ENCODE measurements at regions not wholly inside any gene's neighbourhood (a gene's known extent, or its start where the extent isn't known, plus 50 kb on each side); places are given as distances from the start of the nearest gene placed in this dataset.
"Not testable (repeated sequence)": the region's sequence is repeated elsewhere in the genome, so short reads cannot be mapped to it uniquely, and the experiment has no call there.

GRCh38 chr12:89067421-89068187 lies 284.7 kb downstream of the DUSP6 start:
- Histone ChIP-seq H3K4me3 (ENCODE audit: low read length in 2 of 2) (no peak overlapping the region), H3K36me3 (ENCODE audit: control insufficient read depth in 1 of 2, insufficient read depth in 2 of 2, low read length in 1 of 2) (no peaks in the 10 kb centered on the region), H3K27me3 (ENCODE audit: control insufficient read depth in 1 of 2, insufficient read depth in 2 of 2, low read length in 1 of 2) (no peaks in the 10 kb centered on the region), H3K9me3 (ENCODE audit: control insufficient read depth, low read length) (no peaks in the 10 kb centered on the region), H3K27ac (ENCODE audit: low read depth in 1 of 2, low read length in 2 of 2) (no peak overlapping the region), H3K4me1 (ENCODE audit: control insufficient read depth in 1 of 2, insufficient read depth in 2 of 2, low read length in 2 of 2) (no peaks in the 10 kb centered on the region)
- DNase-seq (no peak), ATAC-seq (ENCODE audit: low FRiP score) (no peak)
- WGBS, 2 donors: 59 to 68% methylated on average over 2 of the region's 2 CpGs
- intact Hi-C loops (cut with DNase I): no loop called here

GRCh38 chr12:89064780-89065179 lies 287.5 kb downstream of the DUSP6 start:
- Histone ChIP-seq H3K9me3 (ENCODE audit: control insufficient read depth, low read length) (no peaks in the 10 kb centered on the region), H3K27me3 (ENCODE audit: control insufficient read depth in 1 of 2, insufficient read depth in 2 of 2, low read length in 1 of 2) (no peaks in the 10 kb centered on the region), H3K36me3 (ENCODE audit: control insufficient read depth in 1 of 2, insufficient read depth in 2 of 2, low read length in 1 of 2) (no peaks in the 10 kb centered on the region), H3K4me1 (ENCODE audit: control insufficient read depth in 1 of 2, insufficient read depth in 2 of 2, low read length in 2 of 2) (no peaks in the 10 kb centered on the region), H3K4me3 (ENCODE audit: low read length in 2 of 2) (no peak overlapping the region), H3K27ac (ENCODE audit: low read depth in 1 of 2, low read length in 2 of 2) (no peak overlapping the region)
- WGBS, 2 donors: 90 to 95% methylated on average over 3 of the region's 3 CpGs
- ATAC-seq (ENCODE audit: low FRiP score): no peak
- intact Hi-C loops (cut with DNase I): no loop called here
- DNase-seq: no peak

GRCh38 chr12:89064151-89064550 lies 288.1 kb downstream of the DUSP6 start:
- Histone ChIP-seq H3K4me1 (ENCODE audit: control insufficient read depth in 1 of 2, insufficient read depth in 2 of 2, low read length in 2 of 2) (no peaks in the 10 kb centered on the region), H3K4me3 (ENCODE audit: low read length in 2 of 2) (no peak overlapping the region), H3K36me3 (ENCODE audit: control insufficient read depth in 1 of 2, insufficient read depth in 2 of 2, low read length in 1 of 2) (no peaks in the 10 kb centered on the region), H3K27me3 (ENCODE audit: control insufficient read depth in 1 of 2, insufficient read depth in 2 of 2, low read length in 1 of 2) (no peaks in the 10 kb centered on the region), H3K27ac (ENCODE audit: low read depth in 1 of 2, low read length in 2 of 2) (no peak overlapping the region), H3K9me3 (ENCODE audit: control insufficient read depth, low read length) (no peaks in the 10 kb centered on the region)
- WGBS, 2 donors: 56 to 73% methylated on average over 6 of the region's 6 CpGs
- intact Hi-C loops (cut with DNase I): no loop called here
- ATAC-seq (ENCODE audit: low FRiP score) (no peak), DNase-seq (no peak)

- H3K27me3 ChIP-seq (ENCODE audit: control insufficient read depth in 1 of 2, insufficient read depth in 2 of 2, low read length in 1 of 2): no peaks in the 10 kb centered on the region
- H3K4me1 ChIP-seq (ENCODE audit: control insufficient read depth in 1 of 2, insufficient read depth in 2 of 2, low read length in 2 of 2): no peaks in the 10 kb centered on the region
- H3K4me3 ChIP-seq (ENCODE audit: low read length in 2 of 2): no peak overlapping the region
- H3K36me3 ChIP-seq (ENCODE audit: control insufficient read depth in 1 of 2, insufficient read depth in 2 of 2, low read length in 1 of 2): no peaks in the 10 kb centered on the region
- no peak overlapping the region for H3K27ac ChIP-seq (ENCODE audit: low read depth in 1 of 2, low read length in 2 of 2)
- H3K9me3 ChIP-seq (ENCODE audit: control insufficient read depth, low read length): no peaks in the 10 kb centered on the region
- WGBS, 2 donors: 80 to 91% methylated on average over 2 of the region's 2 CpGs
- intact Hi-C loops (cut with DNase I): no loop called here
- DNase-seq (no peak), ATAC-seq (ENCODE audit: low FRiP score) (no peak)
Measured at GRCh38 chr12:89062996-89063395, 289.3 kb downstream of the DUSP6 start.

GRCh38 chr12:89059721-89060541 lies 292.4 kb downstream of the DUSP6 start:
- H3K27me3 ChIP-seq (ENCODE audit: control insufficient read depth in 1 of 2, insufficient read depth in 2 of 2, low read length in 1 of 2): no peaks in the 10 kb centered on the region
- no peak overlapping the region for H3K27ac ChIP-seq (ENCODE audit: low read depth in 1 of 2, low read length in 2 of 2)
- WGBS, 2 donors: 63 to 68% methylated on average over 9 of the region's 9 CpGs
- DNase-seq (no peak), ATAC-seq (ENCODE audit: low FRiP score) (no peak)
- intact Hi-C loops (cut with DNase I): no loop called here
- no peak overlapping the region for H3K4me3 ChIP-seq (ENCODE audit: low read length in 2 of 2)
- no peaks in the 10 kb centered on the region for H3K36me3 ChIP-seq (ENCODE audit: control insufficient read depth in 1 of 2, insufficient read depth in 2 of 2, low read length in 1 of 2)
- no peaks in the 10 kb centered on the region for H3K9me3 ChIP-seq (ENCODE audit: control insufficient read depth, low read length)
- H3K4me1 ChIP-seq (ENCODE audit: control insufficient read depth in 1 of 2, insufficient read depth in 2 of 2, low read length in 2 of 2): no peaks in the 10 kb centered on the region

- DNase-seq: no peak
- Histone ChIP-seq H3K27me3 (ENCODE audit: control insufficient read depth in 1 of 2, insufficient read depth in 2 of 2, low read length in 1 of 2) (no peaks in the 10 kb centered on the region), H3K27ac (ENCODE audit: low read depth in 1 of 2, low read length in 2 of 2) (no peak overlapping the region), H3K4me1 (ENCODE audit: control insufficient read depth in 1 of 2, insufficient read depth in 2 of 2, low read length in 2 of 2) (no peaks in the 10 kb centered on the region), H3K36me3 (ENCODE audit: control insufficient read depth in 1 of 2, insufficient read depth in 2 of 2, low read length in 1 of 2) (no peaks in the 10 kb centered on the region), H3K9me3 (ENCODE audit: control insufficient read depth, low read length) (no peaks in the 10 kb centered on the region), H3K4me3 (ENCODE audit: low read length in 2 of 2) (no peak overlapping the region)
- intact Hi-C loops (cut with DNase I): no loop called here
- no peak for ATAC-seq (ENCODE audit: low FRiP score)
- WGBS, 2 donors: 77 to 87% methylated on average over 3 of the region's 3 CpGs
Measured at GRCh38 chr12:89059056-89059455, 293.2 kb downstream of the DUSP6 start.

GRCh38 chr12:89058402-89058801 lies 293.9 kb downstream of the DUSP6 start:
- ATAC-seq (ENCODE audit: low FRiP score) (no peak), DNase-seq (no peak)
- Histone ChIP-seq H3K27ac (ENCODE audit: low read depth in 1 of 2, low read length in 2 of 2) (no peak overlapping the region), H3K27me3 (ENCODE audit: control insufficient read depth in 1 of 2, insufficient read depth in 2 of 2, low read length in 1 of 2) (no peaks in the 10 kb centered on the region), H3K4me3 (ENCODE audit: low read length in 2 of 2) (no peak overlapping the region), H3K36me3 (ENCODE audit: control insufficient read depth in 1 of 2, insufficient read depth in 2 of 2, low read length in 1 of 2) (no peaks in the 10 kb centered on the region), H3K4me1 (ENCODE audit: control insufficient read depth in 1 of 2, insufficient read depth in 2 of 2, low read length in 2 of 2) (no peaks in the 10 kb centered on the region), H3K9me3 (ENCODE audit: control insufficient read depth, low read length) (no peaks in the 10 kb centered on the region)
- intact Hi-C loops (cut with DNase I): no loop called here

GRCh38 chr12:89053817-89054216 lies 298.5 kb downstream of the DUSP6 start:
- not testable (repeated sequence) for H3K9me3 ChIP-seq (ENCODE audit: control insufficient read depth, low read length); H3K4me3 ChIP-seq (ENCODE audit: low read length in 2 of 2); H3K27me3 ChIP-seq (ENCODE audit: control insufficient read depth in 1 of 2, insufficient read depth in 2 of 2, low read length in 1 of 2); ATAC-seq (ENCODE audit: low FRiP score); H3K36me3 ChIP-seq (ENCODE audit: control insufficient read depth in 1 of 2, insufficient read depth in 2 of 2, low read length in 1 of 2); H3K27ac ChIP-seq (ENCODE audit: low read depth in 1 of 2, low read length in 2 of 2); DNase-seq; H3K4me1 ChIP-seq (ENCODE audit: control insufficient read depth in 1 of 2, insufficient read depth in 2 of 2, low read length in 2 of 2)
- intact Hi-C loops (cut with DNase I): loop anchor here in 1 of 2 donors (5.0 kb wide), 2 partner anchors 298 to 473 kb away; partner anchors contain the start of genes DUSP6 and POC1B
- WGBS, 2 donors: 87 to 93% methylated on average over 4 of the region's 4 CpGs

Measured in aorta (tissue), 5 donors.